ENCODE measurements at regions not wholly inside any gene's neighbourhood (a gene's known extent, or its start where the extent isn't known, plus 50 kb on each side); places are given as distances from the start of the nearest gene placed in this dataset.
A peak's percentile ranks its signal among the peaks of the same experiment; 100 is the strongest.

DNA sequence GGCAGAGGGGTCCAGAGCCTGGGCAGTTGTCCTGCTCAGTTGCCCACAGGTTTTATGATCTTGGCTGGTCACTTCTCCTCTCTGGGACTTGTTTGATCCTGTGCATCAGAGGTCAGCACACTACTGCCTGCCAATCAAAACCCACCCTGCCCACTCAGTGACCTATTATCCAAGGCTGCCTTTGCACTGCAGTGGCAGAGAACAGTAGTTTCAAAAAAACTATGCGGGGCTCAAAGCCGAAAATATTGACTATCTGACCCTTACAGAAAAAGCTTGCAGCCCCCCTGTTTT, 218.2 kb downstream of the CYP26B1 start:
- DNase-seq (ENCODE audit: low read depth, low spot score), result no peak
- Histone ChIP-seq H3K4me3 (ENCODE audit: low read length) (no peak overlapping the region), H3K36me3 (ENCODE audit: control insufficient read depth, insufficient read depth, low read length) (no peaks in the 10 kb centered on the region), H3K9me3 (ENCODE audit: control insufficient read depth, insufficient read depth, low read length) (no peaks in the 10 kb centered on the region), H3K27me3 (ENCODE audit: control insufficient read depth, insufficient read depth, low read length) (no peaks in the 10 kb centered on the region), H3K27ac (ENCODE audit: low read length) (no peak overlapping the region), H3K4me1 (ENCODE audit: control insufficient read depth, insufficient read depth, low read length) (no peaks in the 10 kb centered on the region; the same call in 1 of the 2 replicates)
- no CpG with 5 or more reads among the region's 2 CpGs for WGBS (ENCODE audit: insufficient coverage, insufficient read length)

DNA sequence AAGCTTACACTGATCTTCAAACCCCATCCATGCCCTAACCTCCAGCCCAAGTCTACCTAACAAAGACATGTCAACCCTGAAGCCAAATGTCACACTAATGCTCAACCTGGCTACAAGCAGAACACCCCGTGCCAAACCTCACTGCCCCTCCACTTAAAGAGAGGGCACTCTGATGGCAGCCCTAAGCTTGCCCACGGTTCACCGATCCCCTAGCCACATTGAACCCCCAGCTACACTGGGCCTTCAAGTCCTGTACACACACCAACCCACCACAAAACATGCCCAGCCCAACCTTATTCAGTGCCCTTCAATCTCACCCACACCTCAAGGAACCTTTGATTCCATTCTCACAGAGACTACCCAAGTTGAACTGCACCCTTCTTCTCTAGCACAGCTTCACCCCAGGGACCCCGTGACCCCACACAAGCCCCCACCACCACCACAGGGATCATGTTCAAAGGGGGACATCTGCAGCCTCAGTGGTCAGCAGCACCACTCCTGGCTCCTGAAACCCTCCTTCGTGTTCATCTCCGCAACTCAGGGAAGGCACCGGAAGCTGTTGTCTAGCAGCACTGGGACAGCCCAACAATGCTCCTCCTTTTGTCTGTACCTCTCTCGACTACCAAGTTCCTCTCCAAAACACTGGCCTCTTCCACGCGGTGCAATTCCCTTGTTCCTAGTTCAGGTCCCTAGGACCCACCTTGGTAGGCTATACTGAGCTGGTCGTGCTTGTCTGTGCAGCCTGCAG, 218.8 kb downstream of the CYP26B1 start:
- no CpG with 5 or more reads among the region's 11 CpGs for WGBS (ENCODE audit: insufficient coverage, insufficient read length)
- H3K27me3 ChIP-seq (ENCODE audit: control insufficient read depth, insufficient read depth, low read length), result no peaks in the 10 kb centered on the region
- no peak for DNase-seq (ENCODE audit: low read depth, low spot score)
- no peak overlapping the region for H3K4me3 ChIP-seq (ENCODE audit: low read length)
- no peaks in the 10 kb centered on the region for H3K9me3 ChIP-seq (ENCODE audit: control insufficient read depth, insufficient read depth, low read length)
- no peaks in the 10 kb centered on the region; the same call in 1 of the 2 replicates for H3K4me1 ChIP-seq (ENCODE audit: control insufficient read depth, insufficient read depth, low read length)
- H3K36me3 ChIP-seq (ENCODE audit: control insufficient read depth, insufficient read depth, low read length), result no peaks in the 10 kb centered on the region
- H3K27ac ChIP-seq (ENCODE audit: low read length), result no peak overlapping the region

DNA sequence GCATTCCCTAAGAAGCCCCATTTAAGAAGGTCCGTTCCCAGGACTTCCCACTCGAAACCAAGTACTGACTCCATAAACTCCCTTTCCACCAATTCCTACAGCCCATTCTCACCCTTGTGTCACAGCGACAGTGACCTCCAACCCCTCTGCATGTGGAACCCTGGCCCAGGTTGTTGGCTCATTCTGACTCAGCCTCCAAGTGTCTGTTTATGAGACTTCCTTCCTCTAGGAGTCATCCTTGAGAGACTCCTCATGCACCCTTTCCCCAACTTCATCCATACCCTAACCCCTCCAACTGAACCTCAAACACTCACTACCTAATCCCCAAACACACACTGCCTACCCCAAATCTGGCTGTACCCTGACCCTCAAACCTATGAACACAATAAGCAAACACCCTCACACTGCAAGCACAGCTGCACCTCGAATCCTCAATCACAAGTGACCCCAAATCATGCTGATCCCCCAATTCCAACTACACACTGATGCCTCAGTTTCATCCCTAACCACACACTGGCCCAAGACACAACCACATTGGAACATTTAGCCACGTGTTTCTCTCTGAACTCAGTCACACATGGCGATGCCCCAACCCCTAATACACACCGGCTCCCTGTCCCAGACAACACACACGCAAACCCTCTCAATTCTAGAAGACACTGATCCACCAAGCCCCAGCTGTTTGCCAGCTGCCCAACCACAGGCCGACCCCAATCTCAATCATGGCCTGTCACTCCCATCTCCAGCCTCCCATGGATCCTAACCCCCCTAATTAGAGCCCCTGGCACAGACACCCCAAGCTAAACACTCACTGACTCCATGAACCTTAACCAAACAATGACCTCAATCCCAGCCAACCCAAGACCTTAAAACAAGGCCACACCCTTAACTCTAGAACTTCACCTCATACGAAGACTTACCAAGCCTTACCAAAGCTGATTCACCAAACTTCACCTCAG, 219.6 kb downstream of the CYP26B1 start:
- no peak overlapping the region for H3K4me3 ChIP-seq (ENCODE audit: low read length)
- no peak overlapping the region for H3K27ac ChIP-seq (ENCODE audit: low read length)
- H3K9me3 ChIP-seq (ENCODE audit: control insufficient read depth, insufficient read depth, low read length), result no peaks in the 10 kb centered on the region
- no peaks in the 10 kb centered on the region; the same call in 1 of the 2 replicates for H3K4me1 ChIP-seq (ENCODE audit: control insufficient read depth, insufficient read depth, low read length)
- DNase-seq (ENCODE audit: low read depth, low spot score), result no peak
- H3K36me3 ChIP-seq (ENCODE audit: control insufficient read depth, insufficient read depth, low read length), result no peaks in the 10 kb centered on the region
- WGBS (ENCODE audit: insufficient coverage, insufficient read length), result no CpG with 5 or more reads among the region's 10 CpGs
- H3K27me3 ChIP-seq (ENCODE audit: control insufficient read depth, insufficient read depth, low read length), result no peaks in the 10 kb centered on the region

DNA sequence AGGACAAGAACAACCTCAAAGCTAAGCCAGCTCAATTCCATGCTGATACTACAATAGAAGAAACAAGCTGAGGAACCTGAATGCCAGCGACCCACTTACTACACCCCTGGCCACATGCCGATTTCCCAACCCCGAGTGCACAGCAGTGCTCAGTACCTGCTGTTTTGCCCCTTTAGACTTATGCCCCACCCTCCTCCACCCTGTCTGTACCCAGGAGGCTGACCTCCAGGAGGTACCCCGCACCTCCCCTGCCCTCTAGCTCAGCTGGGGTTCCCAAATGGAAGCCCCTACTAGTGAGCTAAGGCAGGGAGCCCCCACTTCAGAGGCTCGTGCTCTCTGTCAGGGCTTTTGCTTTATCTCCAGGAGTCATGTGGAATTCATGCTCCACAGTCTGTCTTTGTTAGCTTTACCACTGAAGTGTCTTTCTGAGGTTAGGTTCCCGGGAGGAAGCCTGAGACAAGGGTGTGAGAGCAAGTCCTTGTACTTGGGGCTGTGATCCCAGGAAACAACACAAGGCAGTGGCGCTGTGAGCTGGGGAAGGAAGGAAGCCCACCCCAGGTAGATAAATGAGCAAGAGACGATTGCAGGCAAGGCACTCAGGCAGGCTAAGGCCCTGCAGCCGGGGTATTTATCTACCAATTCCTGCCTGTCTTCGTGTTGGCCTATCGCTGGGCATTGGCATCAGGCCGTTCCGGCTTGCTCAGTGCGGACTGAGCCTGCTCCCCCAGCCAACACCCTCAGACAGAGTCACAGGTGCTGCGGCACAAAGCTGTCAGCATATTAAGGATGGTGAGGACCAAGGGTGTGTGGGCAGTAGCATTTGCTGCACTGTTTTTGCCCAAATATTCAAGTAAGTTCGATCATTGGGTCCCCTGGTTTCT, 220.5 kb downstream of the CYP26B1 start:
- Histone ChIP-seq H3K9me3 (ENCODE audit: control insufficient read depth, insufficient read depth, low read length) (no peaks in the 10 kb centered on the region), H3K36me3 (ENCODE audit: control insufficient read depth, insufficient read depth, low read length) (no peaks in the 10 kb centered on the region)
- WGBS (ENCODE audit: insufficient coverage, insufficient read length), result no CpG with 5 or more reads among the region's 16 CpGs

DNA sequence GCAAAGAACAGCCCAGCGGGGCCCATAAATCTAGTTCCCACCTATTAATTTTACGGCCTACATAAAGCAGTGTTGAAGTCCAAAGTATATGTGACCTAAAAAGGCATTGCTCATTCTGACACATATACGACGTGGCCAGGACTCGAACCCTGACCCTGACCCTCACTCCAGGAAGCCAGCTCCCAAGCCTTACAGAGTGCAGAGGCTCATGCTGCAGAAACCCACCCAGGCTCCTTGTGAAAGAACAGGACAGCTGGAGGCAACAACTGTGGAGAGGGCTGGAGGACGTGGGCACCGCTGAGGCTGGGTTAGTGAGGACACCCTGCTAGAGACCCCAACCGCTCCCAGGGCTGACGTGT, 221.6 kb downstream of the CYP26B1 start:
- no peak for DNase-seq (ENCODE audit: low read depth, low spot score)
- H3K9me3 ChIP-seq (ENCODE audit: control insufficient read depth, insufficient read depth, low read length), result no peaks in the 10 kb centered on the region
- H3K4me1 ChIP-seq (ENCODE audit: control insufficient read depth, insufficient read depth, low read length), result no peaks in the 10 kb centered on the region; the same call in 1 of the 2 replicates
- no peaks in the 10 kb centered on the region for H3K27me3 ChIP-seq (ENCODE audit: control insufficient read depth, insufficient read depth, low read length)
- H3K27ac ChIP-seq (ENCODE audit: low read length), result no peak overlapping the region
- no peak overlapping the region for H3K4me3 ChIP-seq (ENCODE audit: low read length)
- H3K36me3 ChIP-seq (ENCODE audit: control insufficient read depth, insufficient read depth, low read length), result no peaks in the 10 kb centered on the region
- no CpG with 5 or more reads among the region's 9 CpGs for WGBS (ENCODE audit: insufficient coverage, insufficient read length)

More for the DNA sequence above, 220.5 kb downstream of the CYP26B1 start:
- no peak for DNase-seq (ENCODE audit: low read depth, low spot score)
- no peaks in the 10 kb centered on the region for H3K27me3 ChIP-seq (ENCODE audit: control insufficient read depth, insufficient read depth, low read length)
- H3K4me1 ChIP-seq (ENCODE audit: control insufficient read depth, insufficient read depth, low read length), result no peaks in the 10 kb centered on the region; the same call in 1 of the 2 replicates
- H3K4me3 ChIP-seq (ENCODE audit: low read length), result no peak overlapping the region
- no peak overlapping the region for H3K27ac ChIP-seq (ENCODE audit: low read length)

DNA sequence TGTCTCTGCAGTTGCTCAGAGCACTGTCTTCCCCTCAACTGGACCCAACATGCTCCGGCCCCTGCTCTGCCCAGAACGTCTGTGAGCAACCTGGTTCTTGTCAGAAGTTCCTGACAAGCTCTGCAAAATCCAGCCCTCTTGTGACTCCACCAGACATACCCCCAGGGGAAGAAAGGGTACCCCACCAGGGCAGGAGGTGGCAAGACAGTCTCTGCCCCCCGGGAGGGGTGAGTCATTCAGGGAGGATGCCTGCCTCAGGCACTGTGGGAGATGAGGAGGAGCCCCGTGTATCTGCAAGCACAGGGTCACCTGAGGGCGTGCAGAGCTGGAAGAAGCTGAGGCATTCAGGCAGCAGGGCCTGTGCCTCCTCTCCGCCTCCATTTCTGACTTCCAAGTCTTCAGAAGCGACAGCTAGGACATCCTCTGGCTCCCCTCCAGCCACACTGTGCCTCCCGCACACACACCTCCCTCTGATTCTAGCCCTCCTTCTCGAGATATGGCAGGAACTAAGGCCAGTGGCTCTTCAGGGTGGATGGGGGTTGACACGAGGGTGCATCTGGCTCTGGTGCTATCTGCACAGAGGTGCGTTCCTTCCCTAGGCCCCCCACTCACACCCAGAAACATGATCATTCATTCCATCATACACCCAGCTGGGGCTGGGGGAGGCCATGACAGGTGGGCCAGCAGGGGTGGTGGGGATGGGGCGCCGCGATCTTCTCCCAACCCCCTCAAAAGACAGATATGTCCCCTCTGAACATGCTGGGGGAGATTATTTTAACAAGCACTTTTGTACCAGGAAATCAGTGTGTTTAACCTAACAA, 222.2 kb downstream of the CYP26B1 start:
- Histone ChIP-seq H3K9me3 (ENCODE audit: control insufficient read depth, insufficient read depth, low read length) (no peaks in the 10 kb centered on the region), H3K36me3 (ENCODE audit: control insufficient read depth, insufficient read depth, low read length) (no peaks in the 10 kb centered on the region), H3K27me3 (ENCODE audit: control insufficient read depth, insufficient read depth, low read length) (no peaks in the 10 kb centered on the region), H3K4me1 (ENCODE audit: control insufficient read depth, insufficient read depth, low read length) (no peaks in the 10 kb centered on the region; the same call in 1 of the 2 replicates), H3K4me3 (ENCODE audit: low read length) (no peak overlapping the region), H3K27ac (ENCODE audit: low read length) (no peak overlapping the region)
- no peak for DNase-seq (ENCODE audit: low read depth, low spot score)
- no CpG with 5 or more reads among the region's 14 CpGs for WGBS (ENCODE audit: insufficient coverage, insufficient read length)

DNA sequence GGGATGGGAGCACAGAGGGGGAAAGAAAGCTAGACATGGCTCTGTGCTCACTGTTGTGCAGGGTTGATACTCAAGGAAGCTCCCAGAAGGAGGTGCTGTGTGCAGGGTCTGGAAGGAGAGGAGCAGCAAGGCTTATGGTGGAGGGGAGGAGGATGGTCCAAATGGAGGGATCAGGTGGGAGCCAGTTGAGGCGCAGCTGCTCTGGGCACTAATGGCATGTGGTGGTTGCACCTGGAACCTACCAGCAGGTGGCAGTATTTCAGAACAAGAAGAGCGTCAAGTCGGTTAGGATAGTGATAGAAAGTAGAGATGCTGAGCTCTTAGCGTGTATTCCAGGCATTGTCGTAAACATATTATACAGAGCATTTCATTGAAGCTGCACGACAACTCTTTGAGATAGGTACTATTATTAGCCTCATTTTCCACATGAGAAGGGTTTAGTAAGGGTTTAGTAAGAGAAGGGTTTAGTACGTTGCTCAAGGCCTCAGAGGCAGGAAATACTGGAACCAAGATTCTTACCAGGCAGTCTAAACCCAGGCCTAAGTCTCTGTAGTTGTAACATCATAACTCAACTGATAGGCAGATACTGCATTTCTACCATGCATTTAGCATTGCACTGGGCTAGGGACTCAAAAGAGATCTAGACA, 223.7 kb downstream of the CYP26B1 start:
- no peaks in the 10 kb centered on the region; the same call in 1 of the 2 replicates for H3K4me1 ChIP-seq (ENCODE audit: control insufficient read depth, insufficient read depth, low read length)
- no CpG with 5 or more reads among the region's 7 CpGs for WGBS (ENCODE audit: insufficient coverage, insufficient read length)
- H3K4me3 ChIP-seq (ENCODE audit: low read length), result no peak overlapping the region
- no peaks in the 10 kb centered on the region for H3K9me3 ChIP-seq (ENCODE audit: control insufficient read depth, insufficient read depth, low read length)
- no peaks in the 10 kb centered on the region for H3K36me3 ChIP-seq (ENCODE audit: control insufficient read depth, insufficient read depth, low read length)
- H3K27me3 ChIP-seq (ENCODE audit: control insufficient read depth, insufficient read depth, low read length), result no peaks in the 10 kb centered on the region
- H3K27ac ChIP-seq (ENCODE audit: low read length), result no peak overlapping the region
- DNase-seq (ENCODE audit: low read depth, low spot score), result peak; percentile 85

DNA sequence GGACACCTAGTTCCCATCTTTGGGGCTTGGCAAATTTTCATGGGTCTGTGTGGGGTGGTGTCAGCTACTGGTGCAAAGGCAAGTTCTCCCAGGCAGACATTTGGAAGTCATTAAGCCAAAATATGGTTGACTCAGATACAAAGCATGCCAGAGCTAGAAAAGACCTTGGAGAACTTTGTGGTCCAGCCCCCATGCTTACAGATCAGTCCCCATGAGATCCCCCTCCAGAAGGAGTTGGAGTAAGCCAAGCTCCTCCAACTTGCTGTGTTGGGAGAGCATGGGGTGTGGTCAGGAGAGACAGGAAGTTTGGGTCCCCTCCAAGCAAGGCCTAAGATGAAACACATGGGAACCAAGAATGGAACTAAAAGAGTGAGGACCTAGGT, 224.5 kb downstream of the CYP26B1 start:
- no peak for DNase-seq (ENCODE audit: low read depth, low spot score)
- H3K36me3 ChIP-seq (ENCODE audit: control insufficient read depth, insufficient read depth, low read length), result no peaks in the 10 kb centered on the region
- H3K9me3 ChIP-seq (ENCODE audit: control insufficient read depth, insufficient read depth, low read length), result no peaks in the 10 kb centered on the region
- H3K27ac ChIP-seq (ENCODE audit: low read length), result no peak overlapping the region
- H3K27me3 ChIP-seq (ENCODE audit: control insufficient read depth, insufficient read depth, low read length), result no peaks in the 10 kb centered on the region
- no peaks in the 10 kb centered on the region; the same call in 1 of the 2 replicates for H3K4me1 ChIP-seq (ENCODE audit: control insufficient read depth, insufficient read depth, low read length)
- H3K4me3 ChIP-seq (ENCODE audit: low read length), result no peak overlapping the region

DNA sequence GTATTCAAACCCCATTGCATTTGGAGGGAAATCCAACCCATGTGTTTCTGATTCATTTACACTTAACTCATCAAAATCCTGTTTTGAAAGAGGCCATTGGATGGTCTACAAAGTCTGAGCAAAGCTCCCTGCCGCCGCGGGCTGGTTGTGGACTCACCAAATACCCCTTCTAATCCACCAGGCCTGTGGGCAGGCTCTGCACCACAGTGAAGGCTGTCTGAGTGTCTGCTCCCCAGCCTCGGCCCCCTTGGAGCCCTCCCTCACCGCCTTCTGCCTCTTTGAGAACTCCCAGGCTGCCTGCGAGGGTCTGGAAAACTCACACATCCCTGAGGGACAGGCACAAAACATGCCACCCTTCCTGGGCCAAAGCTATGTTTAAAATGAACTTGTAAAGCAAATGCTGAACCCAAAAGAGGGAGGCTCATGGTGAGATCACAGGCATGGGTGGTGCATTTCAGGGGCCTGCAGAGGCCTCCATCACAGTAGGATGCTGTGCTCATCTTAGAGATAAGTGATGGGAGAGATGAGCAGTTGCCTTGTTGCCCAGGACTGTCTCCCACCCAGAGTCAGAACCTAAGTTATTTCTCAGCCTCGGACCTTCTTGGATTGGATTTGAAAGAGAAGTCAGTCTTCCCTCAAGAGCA, 225.0 kb downstream of the CYP26B1 start:
- Histone ChIP-seq H3K27me3 (ENCODE audit: control insufficient read depth, insufficient read depth, low read length) (no peaks in the 10 kb centered on the region), H3K9me3 (ENCODE audit: control insufficient read depth, insufficient read depth, low read length) (no peaks in the 10 kb centered on the region), H3K4me1 (ENCODE audit: control insufficient read depth, insufficient read depth, low read length) (no peaks in the 10 kb centered on the region; the same call in 1 of the 2 replicates), H3K36me3 (ENCODE audit: control insufficient read depth, insufficient read depth, low read length) (no peaks in the 10 kb centered on the region), H3K27ac (ENCODE audit: low read length) (no peak overlapping the region), H3K4me3 (ENCODE audit: low read length) (no peak overlapping the region)
- WGBS (ENCODE audit: insufficient coverage, insufficient read length), result no CpG with 5 or more reads among the region's 7 CpGs
- no peak for DNase-seq (ENCODE audit: low read depth, low spot score)

Data from iPS DF 6.9 (cell line).